H9 (cell line): ENCODE measurements at regions not wholly inside any gene's neighbourhood (a gene's known extent, or its start where the extent isn't known, plus 50 kb on each side); places are given as distances from the start of the nearest gene placed in this dataset.

Experiments used
- DNase-seq: peaks from one replicate; pipeline ENCODE4 v3.0.0-alpha.2; 2017
- H2AFZ ChIP-seq: one replicate; pipeline ENCODE4 v1.6.1; 2013; ENCODE audit warnings: mild to moderate bottlenecking, low read length, control low read depth, moderate library complexity
- H2AK5ac ChIP-seq: 2 replicates; pipeline ENCODE4 v1.6.1; 2013; ENCODE audit warnings: low read length, control low read depth, mixed read lengths; ENCODE audit not compliant: insufficient read length
- H2BK120ac ChIP-seq: one replicate; pipeline ENCODE4 v1.6.1; 2013; ENCODE audit warnings: low read depth, mild to moderate bottlenecking, low read length, control low read depth, inconsistent platforms; ENCODE audit not compliant: poor library complexity, severe bottlenecking
- H2BK12ac ChIP-seq: 2 replicates; pipeline ENCODE4 v1.6.1; 2013; ENCODE audit warnings: low read length, control low read depth, mixed read lengths, low read depth; ENCODE audit not compliant: insufficient read length
- H2BK15ac ChIP-seq: 2 replicates; pipeline ENCODE4 v1.6.1; 2013; ENCODE audit warnings: low read depth, low read length, control low read depth
- H2BK20ac ChIP-seq: one replicate; pipeline ENCODE4 v1.6.1; 2013; ENCODE audit warnings: low read depth, mild to moderate bottlenecking, low read length, control low read depth, inconsistent platforms; ENCODE audit not compliant: poor library complexity, severe bottlenecking
- H2BK5ac ChIP-seq: 2 replicates; pipeline ENCODE4 v1.6.1; 2013; ENCODE audit warnings: low read length, control low read depth, mixed read lengths; ENCODE audit not compliant: insufficient read length
- H3K14ac ChIP-seq: 2 replicates; pipeline ENCODE4 v1.6.1; 2013; ENCODE audit warnings: low read length, control low read depth; ENCODE audit not compliant: insufficient read depth
- H3K18ac ChIP-seq: 2 replicates; pipeline ENCODE4 v1.6.1; 2013; ENCODE audit warnings: low read depth, mild to moderate bottlenecking, mixed read lengths, low read length, control low read depth; ENCODE audit not compliant: insufficient read length
- H3K23ac ChIP-seq: 2 replicates; pipeline ENCODE4 v1.6.1; 2013; ENCODE audit warnings: low read length, control low read depth, mixed read lengths, low read depth; ENCODE audit not compliant: insufficient read length
- H3K23me2 ChIP-seq: 2 replicates; pipeline ENCODE4 v1.6.1; 2013; ENCODE audit warnings: low read depth, mild to moderate bottlenecking, mixed read lengths, low read length, control low read depth; ENCODE audit not compliant: insufficient read length, poor library complexity, severe bottlenecking
- H3K27ac ChIP-seq: 2 replicates; pipeline ENCODE4 v1.5.1; 2013; ENCODE audit warnings: low read length, control low read depth, mixed read lengths, low read depth; ENCODE audit not compliant: insufficient read length
- H3K27me3 ChIP-seq: 2 replicates; pipeline ENCODE4 v1.6.1; 2013; ENCODE audit warnings: low read length, control low read depth, inconsistent platforms; ENCODE audit not compliant: insufficient read depth
- H3K4ac ChIP-seq: 2 replicates; pipeline ENCODE4 v1.6.1; 2013; ENCODE audit warnings: low read depth, mild to moderate bottlenecking, control low read depth, inconsistent platforms, low read length, moderate library complexity
- H3K4me1 ChIP-seq: 2 replicates; pipeline ENCODE4 v1.6.1; 2013; ENCODE audit warnings: low read length, control low read depth, inconsistent platforms; ENCODE audit not compliant: insufficient read depth
- H3K4me2 ChIP-seq: 2 replicates; pipeline ENCODE4 v1.6.1; 2013; ENCODE audit warnings: low read length, control low read depth, mixed read lengths; ENCODE audit not compliant: insufficient read length, insufficient read depth
- H3K56ac ChIP-seq: 2 replicates; pipeline ENCODE4 v1.6.1; 2013; ENCODE audit warnings: low read depth, mild to moderate bottlenecking, mixed read lengths, low read length, control low read depth; ENCODE audit not compliant: insufficient read length
- H3K79me1 ChIP-seq: 2 replicates; pipeline ENCODE4 v1.6.1; 2013; ENCODE audit warnings: low read depth, mild to moderate bottlenecking, moderate library complexity, low read length, control low read depth, inconsistent platforms; ENCODE audit not compliant: insufficient read depth, poor library complexity, severe bottlenecking
- H3K79me2 ChIP-seq: 2 replicates; pipeline ENCODE4 v1.6.1; 2013; ENCODE audit warnings: low read length, control low read depth, inconsistent platforms; ENCODE audit not compliant: insufficient read depth
- H3K9ac ChIP-seq: 2 replicates; pipeline ENCODE4 v1.6.1; 2013; ENCODE audit warnings: low read length, control low read depth, mixed read lengths; ENCODE audit not compliant: insufficient read length; ENCODE audit errors: extremely low read depth
- H3K9me3 ChIP-seq: one replicate; pipeline ENCODE4 v1.6.1; 2013; ENCODE audit warnings: low read depth, low read length, inconsistent platforms; ENCODE audit not compliant: control insufficient read depth
- H3T11ph ChIP-seq: one replicate; pipeline ENCODE4 v1.6.1; 2013; ENCODE audit warnings: mild to moderate bottlenecking, low read length, control low read depth, inconsistent platforms
- H4K20me1 ChIP-seq: one replicate; pipeline ENCODE4 v1.6.1; 2013; ENCODE audit not compliant: control insufficient read depth, insufficient read length, insufficient read depth
- H4K5ac ChIP-seq: 2 replicates; pipeline ENCODE4 v1.6.1; 2013; ENCODE audit warnings: low read depth, mild to moderate bottlenecking, mixed read lengths, low read length, control low read depth; ENCODE audit not compliant: insufficient read length
- H4K8ac ChIP-seq: replicated peaks from 2 replicates; pipeline ENCODE4 v1.6.1; 2013; ENCODE audit warnings: low read length, control low read depth, mixed read lengths, low read depth; ENCODE audit not compliant: insufficient read length
- H4K91ac ChIP-seq: 2 replicates; pipeline ENCODE4 v1.6.1; 2013; ENCODE audit warnings: low read depth, mild to moderate bottlenecking, moderate library complexity, mixed read lengths, low read length, control low read depth; ENCODE audit not compliant: insufficient read length
- H3K27ac Mint-ChIP-seq, 3 experiments: 2 replicates in 2 of 3; 3 replicates in 1 of 3; pipeline ENCODE4 v1.8.0; 2020 to 2021; ENCODE audit warnings: mixed read lengths in 3 of 3, mild to moderate bottlenecking in 1 of 3, moderate library complexity in 1 of 3
- H3K27me3 Mint-ChIP-seq: 2 replicates; pipeline ENCODE4 v1.8.0; 2021; ENCODE audit warnings: low read depth, mild to moderate bottlenecking, moderate library complexity, mixed read lengths
- H3K36me3 Mint-ChIP-seq, 3 experiments: 2 replicates in 2 of 3; 3 replicates in 1 of 3; pipeline ENCODE4 v1.8.0; 2020 to 2021; ENCODE audit warnings: low read depth in 3 of 3, mixed read lengths in 3 of 3; ENCODE audit not compliant: insufficient read depth in 1 of 3
- H3K4me1 Mint-ChIP-seq, 2 experiments: 2 replicates each; pipeline ENCODE4 v1.8.0; 2020; ENCODE audit warnings: mixed read lengths in 2 of 2
- H3K4me3 Mint-ChIP-seq, 2 experiments: 2 replicates in 1 of 2; 3 replicates in 1 of 2; pipeline ENCODE4 v1.8.0; 2020 to 2021; ENCODE audit warnings: mild to moderate bottlenecking in 2 of 2, mixed read lengths in 2 of 2, moderate library complexity in 1 of 2
- H3K9me3 Mint-ChIP-seq, 2 experiments: 2 replicates in 1 of 2; 3 replicates in 1 of 2; pipeline ENCODE4 v1.8.0; 2020; ENCODE audit warnings: mild to moderate bottlenecking in 2 of 2, mixed read lengths in 2 of 2, moderate library complexity in 1 of 2
- CTCF ChIP-seq: fragments of 200-600 bp; sonication (generic); conservative IDR thresholded peaks from 3 replicates; pipeline ENCODE4 v1.8.0; 2021; ENCODE audit warnings: antibody characterized with exemption, mild to moderate bottlenecking
- WGBS: extraction: QIAGEN DNeasy Blood & Tissue Kit; methylation state at CpG from one replicate; pipeline ENCODE4 v1.1.7; 2013; ENCODE audit warnings: missing lambda C conversion rate, low lambda C conversion rate, mixed read lengths; ENCODE audit not compliant: insufficient read length; ENCODE audit errors: extremely low coverage; 5-methylcytosine and 5-hydroxymethylcytosine counted together

GRCh38 chr7:57274535-57275283 is 142.5 kb upstream of the ZNF479 start:
- Histone ChIP-seq H3K4me2 (no peak overlapping the region), H3K27ac (no peak overlapping the region), H3K56ac (no peak overlapping the region), H2BK12ac (no peak overlapping the region), H4K5ac (no peak overlapping the region), H3K27me3 (no peaks in the 10 kb centered on the region), H2AK5ac (no peak overlapping the region), H2BK5ac (no peak overlapping the region), H4K20me1 (no peaks in the 10 kb centered on the region), H2BK120ac (no peak overlapping the region), H2BK15ac (no peak overlapping the region), H3K9ac (no peak overlapping the region), H3K4me1 (no peaks in the 10 kb centered on the region), H4K8ac (no peak overlapping the region), H3K14ac (no peak overlapping the region), H2AFZ (no peak overlapping the region), H3K23me2 (no peaks in the 10 kb centered on the region), H3K79me2 (no peaks in the 10 kb centered on the region), H3K4ac (no peak overlapping the region), H3K18ac (no peak overlapping the region), H3K23ac (no peak overlapping the region), H3T11ph (no peak overlapping the region), H2BK20ac (no peak overlapping the region), H4K91ac (no peak overlapping the region), H3K9me3 (peaks cover 61% of the 10 kb centered on the region), H3K79me1 (no peaks in the 10 kb centered on the region)
- peaks cover 6 to 19% (median 14%) of the 10 kb centered on the region in 3 experiments; a peak in 5 of 7 replicates for H3K36me3 Mint-ChIP-seq
- no peak for DNase-seq
- no peaks in the 10 kb centered on the region for H3K27me3 Mint-ChIP-seq
- H3K27ac Mint-ChIP-seq, result no peak overlapping the region
- no CpG with 5 or more reads among the region's 1 CpG for WGBS
- H3K4me3 Mint-ChIP-seq, result no peak overlapping the region
- TF ChIP-seq CTCF, result no peak
- H3K4me1 Mint-ChIP-seq, result no peaks in the 10 kb centered on the region
- H3K9me3 Mint-ChIP-seq, result peaks cover 90 to 92% of the 10 kb centered on the region in 2 experiments
